ENCODE measurements at regions not wholly inside any gene's neighbourhood (a gene's known extent, or its start where the extent isn't known, plus 50 kb on each side); places are given as distances from the start of the nearest gene placed in this dataset.

DNA sequence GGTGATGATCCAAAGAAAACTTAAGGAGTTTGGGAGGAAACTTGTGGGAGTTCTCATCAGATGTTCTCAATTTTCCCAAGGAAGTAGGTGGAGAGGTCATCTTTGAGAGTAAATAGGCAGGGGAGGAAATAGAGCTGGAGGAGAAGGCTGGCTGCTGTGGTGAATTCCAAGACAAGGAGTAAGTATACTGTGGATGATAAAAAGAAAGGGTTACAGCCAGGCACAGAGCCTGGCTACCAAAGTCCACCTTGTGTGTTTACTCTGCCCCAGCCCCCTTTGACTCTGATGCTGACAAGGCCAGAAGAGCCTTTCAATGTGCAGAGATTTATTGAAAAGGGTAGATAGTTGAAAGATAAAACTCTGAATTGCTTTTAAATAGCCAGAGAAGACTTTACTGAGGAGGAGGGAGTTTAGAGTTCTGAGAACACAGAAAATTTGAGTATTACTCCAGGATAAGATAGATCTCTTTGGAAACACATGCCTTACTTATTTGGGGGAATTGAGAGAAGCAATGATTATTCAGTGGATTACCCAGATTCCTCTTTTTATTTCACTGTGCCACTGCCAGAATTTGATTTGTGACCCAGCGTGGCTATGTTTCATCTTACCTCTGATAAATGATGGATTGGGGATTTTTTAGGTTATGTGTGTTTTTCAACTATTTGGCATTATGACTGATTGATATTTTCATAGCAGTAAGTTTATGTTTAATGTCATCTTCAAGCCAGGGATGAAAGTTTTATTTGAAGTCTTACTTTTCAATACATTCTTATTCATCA, 182.6 kb upstream of the JAG1 start:
- CTCF ChIA-PET: interaction anchor here (0.6 kb wide), 1 partner anchor 37 kb away, joined by 3 read pairs; no protein-coding TSS in a partner anchor
- no peak overlapping the region for H3K4me2 ChIP-seq (ENCODE audit: low read depth, low read length)
- no peak overlapping the region for H2AK9ac ChIP-seq (replicated peaks; ENCODE audit: low read depth, low read length, poor library complexity)
- H3K56ac ChIP-seq (ENCODE audit: extremely low read depth, insufficient read depth, low read length): no peak overlapping the region
- H3K27ac ChIP-seq (ENCODE audit: insufficient read depth, low read length): no peak overlapping the region
- H3K36me3 ChIP-seq (ENCODE audit: control insufficient read depth, insufficient read depth, low read length): no peaks in the 10 kb centered on the region
- dilution Hi-C loops (cut with HindIII; ENCODE audit: low sequenced_read_pairs, unreplicated experiment): no loop called here
- H3K4me1 ChIP-seq (ENCODE audit: control insufficient read depth, insufficient read depth, low read length): peaks cover 2% of the 10 kb centered on the region; the same call in 1 of the 2 replicates
- no peak overlapping the region for H4K5ac ChIP-seq (ENCODE audit: low read depth, low read length)
- no peak overlapping the region for H3K23ac ChIP-seq (ENCODE audit: low read depth, low read length)
- no peak overlapping the region for H3K4ac ChIP-seq (ENCODE audit: low read depth, low read length)
- H2AK5ac ChIP-seq (ENCODE audit: low read depth, low read length): no peak overlapping the region
- no peak overlapping the region for H3K4me3 ChIP-seq (ENCODE audit: insufficient read depth, low read depth, low read length)
- TF ChIP-seq CTCF (conservative IDR thresholded peaks at IDR 0.05; ENCODE audit: low read depth, low read length) (no peak), RCOR1 (IDR thresholded peaks at IDR 0.05; ENCODE audit: insufficient replicate concordance, low read length) (no peak), RAD21 (IDR thresholded peaks at IDR 0.05; ENCODE audit: low read length) (no peak), USF2 (IDR thresholded peaks at IDR 0.05; ENCODE audit: low read depth, low read length) (no peak), POLR2A (IDR thresholded peaks at IDR 0.05; ENCODE audit: low read depth, low read length) (no peak), BHLHE40 (IDR thresholded peaks at IDR 0.05; ENCODE audit: low read depth, low read length) (no peak), CHD1 (IDR thresholded peaks at IDR 0.05; ENCODE audit: low read depth, low read length) (no peak), RFX5 (IDR thresholded peaks at IDR 0.05; ENCODE audit: low read depth, low read length) (no peak), MAZ (IDR thresholded peaks at IDR 0.05; ENCODE audit: borderline replicate concordance, low read depth, low read length) (no peak), NFE2L2 (IDR thresholded peaks at IDR 0.05; ENCODE audit: low read depth, low read length) (no peak), SMC3 (IDR thresholded peaks at IDR 0.05; ENCODE audit: low read depth, low read length) (no peak), MXI1 (IDR thresholded peaks at IDR 0.05; ENCODE audit: borderline replicate concordance, low read depth, low read length) (no peak), FOS (IDR thresholded peaks at IDR 0.05; ENCODE audit: low read depth, low read length) (no peak), MAFK (IDR thresholded peaks at IDR 0.05; ENCODE audit: low read depth, low read length) (no peak)
- TF ChIP-seq, protein P1, sequence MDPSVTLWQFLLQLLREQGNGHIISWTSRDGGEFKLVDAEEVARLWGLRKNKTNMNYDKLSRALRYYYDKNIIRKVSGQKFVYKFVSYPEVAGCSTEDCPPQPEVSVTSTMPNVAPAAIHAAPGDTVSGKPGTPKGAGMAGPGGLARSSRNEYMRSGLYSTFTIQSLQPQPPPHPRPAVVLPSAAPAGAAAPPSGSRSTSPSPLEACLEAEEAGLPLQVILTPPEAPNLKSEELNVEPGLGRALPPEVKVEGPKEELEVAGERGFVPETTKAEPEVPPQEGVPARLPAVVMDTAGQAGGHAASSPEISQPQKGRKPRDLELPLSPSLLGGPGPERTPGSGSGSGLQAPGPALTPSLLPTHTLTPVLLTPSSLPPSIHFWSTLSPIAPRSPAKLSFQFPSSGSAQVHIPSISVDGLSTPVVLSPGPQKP (IDR thresholded peaks at IDR 0.05; ENCODE audit: borderline replicate concordance, low read depth, low read length): no peak
- intact Hi-C loops (cut with micrococcal nuclease): no loop called here
- POLR2A ChIA-PET (ENCODE audit: unreplicated experiment): no interaction called here
- H2AFZ ChIP-seq (replicated peaks; ENCODE audit: low read length, poor library complexity): no peak overlapping the region
- no peak overlapping the region for H2BK120ac ChIP-seq (ENCODE audit: low read depth, low read length)
- no peak overlapping the region for H3K14ac ChIP-seq (replicated peaks; ENCODE audit: low read depth, low read length)
- no peaks in the 10 kb centered on the region; the same call in 1 of the 2 replicates for H3K27me3 ChIP-seq (ENCODE audit: control insufficient read depth, insufficient read depth, low read length)
- no peak overlapping the region; the same call in 1 of the 2 replicates for H2BK20ac ChIP-seq (ENCODE audit: low read depth, low read length)
- no peak overlapping the region for H2BK5ac ChIP-seq (ENCODE audit: low read depth, low read length, poor library complexity, severe bottlenecking)
- ATAC-seq (ENCODE audit: low read depth): no peak
- no peak overlapping the region for H4K91ac ChIP-seq (ENCODE audit: insufficient read depth, low read depth, low read length)
- H2BK15ac ChIP-seq (ENCODE audit: low read depth, low read length): no peak overlapping the region
- no peaks in the 10 kb centered on the region for H3K9me3 ChIP-seq (ENCODE audit: control insufficient read depth, insufficient read depth, low read length)
- WGBS, 2 experiments (ENCODE audit: extremely low coverage in 2 of 2, insufficient read length in 1 of 2): no CpG with 5 or more reads among the region's 1 CpG
- H3K9me1 ChIP-seq (ENCODE audit: insufficient read depth, low read length): peaks cover 4% of the 10 kb centered on the region; the same call in 1 of the 2 replicates
- in situ Hi-C loops (cut with MboI; ENCODE audit: low sequenced_read_pairs): no loop called here
- H4K20me1 ChIP-seq (ENCODE audit: insufficient read depth, low read length): no peaks in the 10 kb centered on the region
- no peaks in the 10 kb centered on the region for H3K79me1 ChIP-seq (ENCODE audit: low read depth in 1 of 2, low read length in 2 of 2)
- BruUV-seq (replicated peaks): no TSS peak
- H3K18ac ChIP-seq (ENCODE audit: low read depth, low read length): no peak overlapping the region
- no peak overlapping the region for H4K8ac ChIP-seq (ENCODE audit: low read depth in 2 of 2, low read length in 2 of 2)
- DNase-seq: no peak
- H3K9ac ChIP-seq (ENCODE audit: low read depth, low read length): no peak overlapping the region
